ENCODE measurements at regions not wholly inside any gene's neighbourhood (a gene's known extent, or its start where the extent isn't known, plus 50 kb on each side); places are given as distances from the start of the nearest gene placed in this dataset.
"Not testable (repeated sequence)": the region's sequence is repeated elsewhere in the genome, so short reads cannot be mapped to it uniquely, and the experiment has no call there.

GRCh38 chr17:45619984-45620405 is 129.5 kb upstream of the PLEKHM1 start:
- not testable (repeated sequence) for DNase-seq (ENCODE audit: low read depth, low spot score)

GRCh38 chr17:45620468-45620867 is 129.9 kb upstream of the PLEKHM1 start:
- DNase-seq (ENCODE audit: low read depth, low spot score); POLR2A ChIA-PET; CTCF ChIA-PET: not testable (repeated sequence)
- peak overlapping the region; percentile 48 for H3K4me3 ChIP-seq (ENCODE audit: low read depth, low read length)

More at GRCh38 chr17:45619984-45620405, 129.5 kb upstream of the PLEKHM1 start:
- CTCF ChIA-PET, POLR2A ChIA-PET: not testable (repeated sequence)
- peak overlapping the region; percentile 52 for H3K4me3 ChIP-seq (ENCODE audit: low read depth, low read length)

- DNase-seq (ENCODE audit: low read depth, low spot score); H3K4me3 ChIP-seq (ENCODE audit: low read depth, low read length); POLR2A ChIA-PET; CTCF ChIA-PET: not testable (repeated sequence)
Measured at GRCh38 chr17:45621087-45621486, 130.6 kb upstream of the PLEKHM1 start.

- DNase-seq (ENCODE audit: low read depth, low spot score); CTCF ChIA-PET; H3K4me3 ChIP-seq (ENCODE audit: low read depth, low read length); POLR2A ChIA-PET: not testable (repeated sequence)
Measured at GRCh38 chr17:45622295-45622694, 131.8 kb upstream of the PLEKHM1 start.

GRCh38 chr17:45628019-45628418 is 137.5 kb upstream of the PLEKHM1 start:
- DNase-seq (ENCODE audit: low read depth, low spot score), result no peak
- ChIA-PET CTCF (interaction anchor here (5.0 kb wide), 1 partner anchor 13 kb away, joined by 30 read pairs; no protein-coding TSS in a partner anchor), POLR2A (no interaction called here)
- no peak overlapping the region for H3K4me3 ChIP-seq (ENCODE audit: low read depth, low read length)
- TF ChIP-seq CTCF (IDR thresholded peaks at IDR 0.05; ENCODE audit: insufficient read depth, low read length, missing control alignments), result no peak

GRCh38 chr17:45631941-45632340 is 141.4 kb upstream of the PLEKHM1 start:
- no peak for DNase-seq (ENCODE audit: low read depth, low spot score)
- TF ChIP-seq CTCF (IDR thresholded peaks at IDR 0.05; ENCODE audit: insufficient read depth, low read length, missing control alignments), result no peak
- ChIA-PET POLR2A (no interaction called here), CTCF (interaction anchor here (5.0 kb wide), 1 partner anchor 9 kb away, joined by 30 read pairs; no protein-coding TSS in a partner anchor)
- no peak overlapping the region for H3K4me3 ChIP-seq (ENCODE audit: low read depth, low read length)

- DNase-seq (ENCODE audit: low read depth, low spot score), result no peak
- H3K4me3 ChIP-seq (ENCODE audit: low read depth, low read length), result no peak overlapping the region
- ChIA-PET POLR2A (no interaction called here), CTCF (interaction anchor here (1.1 to 9.5 kb wide), 13 partner anchors 10 to 310 kb away, joined by 3 to 260 read pairs (median 6); no protein-coding TSS in a partner anchor)
- TF ChIP-seq CTCF (IDR thresholded peaks at IDR 0.05; ENCODE audit: insufficient read depth, low read length, missing control alignments), result no peak
Measured at GRCh38 chr17:45639297-45639849, 144.7 kb upstream of the CRHR1 start.

- DNase-seq (ENCODE audit: low read depth, low spot score), result peak; percentile 3
- CTCF ChIA-PET, result interaction anchor here (0.6 to 9.5 kb wide), 30 partner anchors 9 to 415 kb away, joined by 3 to 260 read pairs (median 4); no protein-coding TSS in a partner anchor
- POLR2A ChIA-PET, result no interaction called here
- H3K4me3 ChIP-seq (ENCODE audit: low read depth, low read length), result no peak overlapping the region
- TF ChIP-seq CTCF (IDR thresholded peaks at IDR 0.05; ENCODE audit: insufficient read depth, low read length, missing control alignments), result peak; percentile 92
Measured at GRCh38 chr17:45640141-45640850, 143.8 kb upstream of the CRHR1 start.
